GM18508 (cell line): ENCODE measurements at regions not wholly inside any gene's neighbourhood (a gene's known extent, or its start where the extent isn't known, plus 50 kb on each side); places are given as distances from the start of the nearest gene placed in this dataset.

Experiments used
- ATAC-seq: cut with Tn5 transposase; IDR thresholded peaks from one replicate; pipeline ENCODE4 v1.9.1; 2021; ENCODE audit warnings: moderate number of reproducible peaks; ENCODE audit not compliant: insufficient read depth, unreplicated experiment

- no peak for ATAC-seq
Measured at GRCh38 chr5:136639616-136640015, 274.3 kb upstream of the TRPC7 start.

GRCh38 chr5:136638084-136638483 is 272.7 kb upstream of the TRPC7 start:
- ATAC-seq = no peak

- no peak for ATAC-seq
Measured at GRCh38 chr5:136636001-136636400, 270.7 kb upstream of the TRPC7 start.

DNA sequence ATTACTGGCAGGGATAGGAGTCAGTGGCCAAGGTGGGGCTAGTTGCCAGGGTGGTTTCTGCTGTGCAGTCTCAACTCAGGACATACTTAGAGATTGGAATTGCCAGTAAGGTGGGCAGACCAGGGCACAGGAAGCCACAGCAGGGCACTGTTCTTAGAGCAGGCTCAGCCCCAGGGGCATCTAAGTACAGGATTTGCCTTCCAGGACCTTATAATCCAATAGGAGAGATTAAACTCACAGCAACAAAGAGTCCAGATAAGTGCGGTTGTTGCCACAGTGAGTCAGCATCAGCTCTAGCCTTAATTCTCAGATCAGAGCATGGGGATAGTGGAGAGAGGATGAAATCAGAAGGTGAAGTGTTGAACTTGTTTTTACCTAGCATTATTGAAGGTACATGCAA is 265.8 kb upstream of the TRPC7 start:
- ATAC-seq = no peak

- no peak for ATAC-seq
Measured at GRCh38 chr5:136629125-136629792, 263.9 kb upstream of the TRPC7 start.

DNA sequence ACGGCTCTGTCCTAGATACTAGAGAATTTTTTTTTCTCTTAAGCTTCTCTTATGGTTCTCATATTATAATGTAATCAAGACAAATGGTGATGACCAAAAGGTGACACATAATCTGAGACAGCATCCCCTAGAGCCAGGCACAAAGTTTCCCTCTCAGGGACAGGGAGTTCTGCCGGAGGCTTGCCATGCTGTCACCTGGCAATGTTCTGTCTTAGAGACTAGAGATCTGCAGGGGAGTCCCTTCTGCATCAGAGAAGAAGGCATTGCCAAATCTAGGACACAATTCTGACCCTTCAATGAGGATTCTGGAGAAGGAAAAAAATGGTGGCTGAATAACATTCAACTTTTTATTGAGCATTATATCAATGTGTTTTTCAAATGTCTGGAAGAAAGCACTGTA is 261.2 kb upstream of the TRPC7 start:
- no peak for ATAC-seq

DNA sequence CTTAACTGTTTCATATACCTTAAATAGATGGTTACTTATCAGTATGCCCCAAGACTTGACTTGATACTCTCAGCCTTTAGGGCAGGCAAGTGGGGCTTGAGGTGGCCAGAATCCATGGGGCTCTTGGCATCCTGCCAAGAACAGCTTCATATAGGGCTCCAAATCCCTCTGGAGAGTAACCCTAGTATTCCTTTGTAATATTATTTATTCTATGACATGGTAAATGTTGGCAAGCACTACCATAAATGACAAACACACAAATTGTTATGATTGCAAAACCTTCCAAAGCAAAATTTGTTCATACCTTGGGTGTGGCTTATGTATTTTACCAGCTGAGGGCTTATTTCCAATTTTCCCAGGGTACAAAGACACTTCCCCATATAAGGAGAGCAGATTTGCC is 257.4 kb upstream of the TRPC7 start:
- ATAC-seq = no peak

GRCh38 chr5:136621743-136622142 is 256.4 kb upstream of the TRPC7 start:
- ATAC-seq = no peak

DNA sequence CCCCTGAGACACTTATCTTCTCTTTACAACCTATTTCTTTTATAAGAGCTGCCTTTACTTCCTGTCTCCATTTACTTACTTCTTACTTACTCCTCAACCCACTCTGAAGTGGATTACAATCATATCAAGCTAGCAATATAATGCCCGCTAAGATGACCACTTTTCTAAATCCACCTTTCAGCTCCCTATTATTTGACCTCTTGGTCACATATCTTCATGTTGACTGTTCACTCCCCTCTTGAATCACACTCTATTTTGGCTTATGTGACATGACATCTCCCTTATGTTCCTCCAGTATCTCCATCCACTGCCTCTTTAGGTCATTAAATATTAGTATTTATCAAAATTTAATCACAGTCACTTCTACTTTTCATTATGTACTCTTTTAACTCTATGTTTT is 255.3 kb upstream of the TRPC7 start:
- no peak for ATAC-seq

GRCh38 chr5:136620016-136620419 is 254.7 kb upstream of the TRPC7 start:
- ATAC-seq = no peak

- ATAC-seq = no peak
Measured at GRCh38 chr5:136619556-136619955, 254.2 kb upstream of the TRPC7 start.

DNA sequence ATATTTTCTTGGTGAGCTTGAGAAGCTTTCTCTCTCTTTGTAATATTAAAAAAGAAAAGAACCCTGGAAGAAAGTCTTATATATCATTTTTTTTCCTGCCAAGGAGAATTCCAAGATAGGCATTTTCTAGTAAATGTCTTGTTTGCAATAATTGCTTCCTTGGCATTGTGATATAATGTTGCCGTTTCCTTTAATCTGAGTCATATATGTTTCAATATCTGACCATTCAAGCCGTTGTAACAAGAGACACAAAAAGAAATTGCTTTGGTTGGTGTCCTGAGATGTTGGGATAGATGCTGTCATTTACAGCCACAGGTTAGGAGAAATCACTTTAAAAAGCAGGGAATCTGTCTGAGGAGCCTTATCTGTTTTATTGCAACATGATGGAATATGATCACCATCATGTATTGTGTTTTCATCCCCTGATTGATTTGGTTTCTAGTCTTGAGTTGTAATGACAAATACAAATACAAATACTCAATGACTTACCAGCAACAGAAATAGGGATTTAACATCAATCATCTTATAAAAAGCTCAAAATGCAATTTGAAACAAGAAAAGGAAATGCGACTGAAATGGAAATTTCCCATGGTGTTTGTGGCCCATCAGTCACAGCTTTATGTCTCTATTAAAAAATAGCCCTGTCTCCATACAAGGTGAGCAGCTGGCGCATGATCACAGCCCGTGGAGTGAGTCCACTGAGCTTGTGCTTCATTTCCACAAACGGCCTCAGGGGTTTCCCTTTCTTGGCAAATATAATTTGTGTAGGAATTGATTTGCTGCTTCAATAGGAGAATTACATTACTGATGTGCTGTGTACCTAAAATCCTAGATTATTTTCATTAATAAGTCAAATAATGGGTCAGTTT is 250.1 kb upstream of the TRPC7 start:
- ATAC-seq = no peak

GRCh38 chr5:136613230-136613629 is 247.9 kb upstream of the TRPC7 start:
- ATAC-seq = no peak

- no peak for ATAC-seq
Measured at GRCh38 chr5:136605638-136606037, 240.3 kb upstream of the TRPC7 start.

DNA sequence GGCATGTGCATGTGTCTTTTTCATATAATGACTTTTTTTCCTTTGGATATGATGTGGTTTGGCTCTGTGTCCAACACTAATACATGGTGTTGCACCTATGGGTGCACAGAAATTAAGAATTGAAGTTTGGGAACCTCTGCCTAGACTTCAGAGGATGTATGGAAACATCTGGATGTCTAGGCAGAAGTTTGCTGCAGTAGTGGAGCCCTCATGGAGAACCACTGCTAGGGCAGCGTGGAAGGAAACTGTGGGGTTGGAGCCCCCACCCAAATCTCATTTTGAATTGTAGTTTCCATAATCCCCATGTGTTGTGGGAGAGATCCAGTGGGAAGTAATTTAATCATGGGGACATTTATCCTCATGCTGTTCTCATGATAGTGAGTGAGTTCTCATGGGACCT is 235.0 kb upstream of the TRPC7 start:
- ATAC-seq = no peak

DNA sequence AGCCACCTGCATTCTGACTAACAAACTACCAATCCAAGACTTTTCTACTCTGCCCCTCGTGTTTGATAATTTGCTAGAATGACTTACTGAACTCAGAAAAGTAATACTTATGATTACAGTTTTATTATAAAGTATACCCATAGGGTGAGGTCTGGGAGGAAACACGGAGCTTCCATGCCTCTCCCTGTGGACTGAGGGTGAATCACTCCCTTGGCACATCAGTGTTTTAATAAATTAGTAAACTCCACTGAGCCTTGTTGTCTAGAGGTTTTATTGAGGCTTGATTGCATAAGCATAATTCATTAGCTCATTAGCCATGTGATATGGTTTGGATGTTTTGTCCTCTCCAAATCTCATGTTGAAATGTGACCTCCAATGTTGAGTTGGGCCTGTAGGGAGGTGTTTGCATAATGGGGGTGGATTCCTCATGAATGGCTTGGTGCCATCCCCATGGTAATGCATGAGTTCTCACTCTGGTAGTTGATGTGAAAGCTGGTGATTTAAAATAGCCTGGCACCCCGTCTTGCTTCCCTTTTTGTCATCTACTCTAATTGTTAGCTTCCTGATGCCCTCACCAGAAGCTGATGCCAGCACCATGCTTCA is 233.6 kb upstream of the TRPC7 start:
- ATAC-seq = no peak

DNA sequence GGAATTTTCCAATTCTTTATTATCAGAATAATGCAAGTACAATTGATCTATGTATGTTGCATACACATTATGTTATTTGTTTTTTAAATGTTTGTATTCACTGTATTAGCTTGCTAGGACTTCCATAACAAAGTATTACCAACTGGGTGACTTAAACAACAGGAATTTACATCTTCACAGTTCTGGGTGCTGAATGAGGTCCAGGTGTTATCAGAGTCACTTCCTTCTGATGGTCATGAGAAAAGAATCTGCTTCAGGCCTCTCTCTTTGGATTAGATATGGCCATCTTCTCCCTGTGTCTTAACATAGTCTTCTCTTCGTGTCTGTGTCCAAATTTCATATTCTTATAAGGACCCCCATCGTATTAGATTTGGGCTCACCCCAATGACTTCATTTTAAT is 229.1 kb upstream of the TRPC7 start:
- ATAC-seq = no peak

DNA sequence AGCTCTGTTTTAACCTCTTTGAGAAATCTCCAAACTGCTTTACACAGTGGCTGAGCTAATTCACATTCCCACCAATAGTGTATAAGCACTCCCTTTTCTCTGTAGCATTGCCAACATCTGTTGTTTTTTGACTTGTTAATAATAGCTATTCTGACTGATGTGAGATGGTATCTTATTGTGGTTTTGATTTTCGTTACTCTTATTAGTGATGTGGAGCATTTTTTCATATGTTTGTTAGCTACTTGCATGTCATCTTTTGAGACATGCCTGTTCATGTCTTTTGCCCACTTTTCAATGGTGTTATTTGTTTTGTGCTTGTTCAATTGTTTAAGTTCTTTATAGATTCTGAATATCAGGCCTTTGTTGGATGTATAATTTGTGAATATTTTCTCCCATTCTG is 225.2 kb upstream of the TRPC7 start:
- no peak for ATAC-seq

DNA sequence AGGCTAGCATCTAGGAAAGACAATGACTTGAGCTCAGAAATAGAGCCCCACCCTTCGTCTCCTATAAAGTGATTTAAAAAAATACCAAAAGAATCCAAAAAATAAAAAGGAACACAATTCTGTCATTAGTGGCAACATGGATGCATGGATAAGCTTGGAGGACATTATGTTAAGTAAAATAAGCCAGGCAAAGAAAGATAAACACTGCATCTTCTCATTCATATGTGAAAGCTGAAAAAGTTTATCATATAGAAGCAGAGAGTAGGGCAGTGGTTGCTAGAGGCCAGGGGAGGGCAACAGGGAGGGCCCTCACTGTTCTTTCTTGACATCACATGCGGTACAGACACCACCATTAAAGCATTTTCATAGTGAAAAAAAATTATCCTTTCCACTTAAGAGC is 220.9 kb upstream of the TRPC7 start:
- ATAC-seq = no peak

- no peak for ATAC-seq
Measured at GRCh38 chr5:136584474-136584873, 219.1 kb upstream of the TRPC7 start.

GRCh38 chr5:136579238-136579637 is 213.9 kb upstream of the TRPC7 start:
- ATAC-seq = no peak
